Vagina (tissue), 2 donors: ENCODE measurements at regions not wholly inside any gene's neighbourhood (a gene's known extent, or its start where the extent isn't known, plus 50 kb on each side); places are given as distances from the start of the nearest gene placed in this dataset.
"Not testable (repeated sequence)": the region's sequence is repeated elsewhere in the genome, so short reads cannot be mapped to it uniquely, and the experiment has no call there.

ENCODE experiments used
- POLR2A ChIP-seq, 2 donors: fragments of 450-650 bp; IDR thresholded peaks; one replicate each; pipeline ENCODE4 v1.6.1; 2017; ENCODE audit warnings: antibody characterized with exemption in 2 of 2, mild to moderate bottlenecking in 2 of 2, moderate library complexity in 2 of 2
- TF ChIP-seq, protein P1 (sequence below), 3 experiments: fragments of 450-650 bp in 2 of 3; fragments of 200-600 bp in 1 of 3; sonication (generic) in 1 of 3; IDR thresholded peaks; one replicate each; pipeline ENCODE4 v1.5.1; 2017 to 2019; ENCODE audit warnings: antibody characterized with exemption in 3 of 3, mild to moderate bottlenecking in 2 of 3, moderate library complexity in 2 of 3

DNA sequence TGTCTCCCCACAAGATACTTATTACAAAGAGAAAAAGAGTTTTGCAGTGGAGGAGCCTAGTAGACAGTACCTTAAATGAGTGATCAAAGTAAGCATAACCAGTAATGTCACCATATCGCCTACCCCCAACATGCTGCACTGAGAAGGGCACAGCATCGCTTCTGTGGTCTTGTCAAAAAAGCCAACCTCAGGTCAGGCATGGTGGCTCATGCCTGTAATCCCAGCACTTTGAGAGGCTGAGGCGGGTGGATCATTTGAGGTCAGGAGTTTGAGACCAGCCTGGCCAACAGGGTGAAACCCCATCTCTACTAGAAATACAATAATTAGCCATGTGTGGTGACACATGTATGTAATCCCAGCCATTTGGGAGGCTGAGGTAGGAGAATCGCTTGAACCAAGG lies 135.8 kb upstream of the PRICKLE2 start:
- not testable (repeated sequence) for TF ChIP-seq POLR2A (IDR thresholded peaks at IDR 0.05)
- TF ChIP-seq, protein P1, sequence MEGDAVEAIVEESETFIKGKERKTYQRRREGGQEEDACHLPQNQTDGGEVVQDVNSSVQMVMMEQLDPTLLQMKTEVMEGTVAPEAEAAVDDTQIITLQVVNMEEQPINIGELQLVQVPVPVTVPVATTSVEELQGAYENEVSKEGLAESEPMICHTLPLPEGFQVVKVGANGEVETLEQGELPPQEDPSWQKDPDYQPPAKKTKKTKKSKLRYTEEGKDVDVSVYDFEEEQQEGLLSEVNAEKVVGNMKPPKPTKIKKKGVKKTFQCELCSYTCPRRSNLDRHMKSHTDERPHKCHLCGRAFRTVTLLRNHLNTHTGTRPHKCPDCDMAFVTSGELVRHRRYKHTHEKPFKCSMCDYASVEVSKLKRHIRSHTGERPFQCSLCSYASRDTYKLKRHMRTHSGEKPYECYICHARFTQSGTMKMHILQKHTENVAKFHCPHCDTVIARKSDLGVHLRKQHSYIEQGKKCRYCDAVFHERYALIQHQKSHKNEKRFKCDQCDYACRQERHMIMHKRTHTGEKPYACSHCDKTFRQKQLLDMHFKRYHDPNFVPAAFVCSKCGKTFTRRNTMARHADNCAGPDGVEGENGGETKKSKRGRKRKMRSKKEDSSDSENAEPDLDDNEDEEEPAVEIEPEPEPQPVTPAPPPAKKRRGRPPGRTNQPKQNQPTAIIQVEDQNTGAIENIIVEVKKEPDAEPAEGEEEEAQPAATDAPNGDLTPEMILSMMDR (IDR thresholded peaks at IDR 0.05): not testable (repeated sequence)
